Sigmoid colon (tissue), 6 donors: ENCODE measurements at regions not wholly inside any gene's neighbourhood (a gene's known extent, or its start where the extent isn't known, plus 50 kb on each side); places are given as distances from the start of the nearest gene placed in this dataset.

ENCODE experiments used
- DNase-seq: peaks from one replicate; pipeline ENCODE4 v3.0.0-alpha.2; 2019
- H3K27ac ChIP-seq, 4 donors: fragments of 200-600 bp; sonication (generic); one replicate each; pipeline ENCODE4 v1.5.1; 2016 to 2019; ENCODE audit warnings: mild to moderate bottlenecking in 1 of 4
- H3K27me3 ChIP-seq, 3 donors: fragments of 200-600 bp; sonication (generic); one replicate each; pipeline ENCODE4 v1.5.1; 2019; ENCODE audit warnings: mild to moderate bottlenecking in 1 of 3
- H3K36me3 ChIP-seq, 4 donors: fragments of 200-600 bp; sonication (generic); one replicate each; pipeline ENCODE4 v1.5.1; 2016 to 2019
- H3K4me1 ChIP-seq, 4 donors: fragments of 200-600 bp; sonication (generic); one replicate each; pipeline ENCODE4 v1.5.1; 2017 to 2019
- H3K4me3 ChIP-seq, 4 donors: fragments of 200-600 bp; sonication (generic); one replicate each; pipeline ENCODE4 v1.5.1; 2017 to 2019; ENCODE audit warnings: mild to moderate bottlenecking in 2 of 4, moderate library complexity in 1 of 4
- H3K9me3 ChIP-seq, 4 donors: fragments of 200-600 bp in 3 of 4; sonication (generic) in 3 of 4; one replicate each; pipeline versions ENCODE4 v1.5.1 to v1.6.1; 2013 to 2019
- EP300 ChIP-seq, 4 donors: sonication (generic); formaldehyde crosslinking; IDR thresholded peaks; one replicate each; pipeline ENCODE4 v1.6.1; 2017; ENCODE audit warnings: antibody characterized with exemption in 4 of 4
- POLR2A ChIP-seq, 2 donors: fragments of 450-650 bp; IDR thresholded peaks; one replicate each; pipeline ENCODE4 v1.6.1; 2016; ENCODE audit warnings: antibody characterized with exemption in 2 of 2, mild to moderate bottlenecking in 2 of 2, moderate library complexity in 2 of 2
- POLR2AphosphoS5 ChIP-seq, 4 donors: sonication (generic); formaldehyde crosslinking; IDR thresholded peaks; one replicate each; pipeline ENCODE4 v1.6.1; 2017; ENCODE audit warnings: antibody characterized with exemption in 4 of 4
- WGBS, 2 donors: extraction: QIAGEN DNeasy Blood & Tissue Kit; methylation state at CpG; one replicate each; pipeline ENCODE4 v1.1.7; 2013; 5-methylcytosine and 5-hydroxymethylcytosine counted together
- intact Hi-C: fragments of 100-400 bp; cut with DNase I; formaldehyde crosslinking; loops from one replicate; pipeline ENCODE4 v1.15.1; 2023
- TF ChIP-seq, protein P1 (sequence below), 4 experiments: fragments of 450-650 bp in 3 of 4; fragments of 200-600 bp in 1 of 4; IDR thresholded peaks; one replicate each; pipeline ENCODE4 v1.5.1; 2016 to 2019; ENCODE audit warnings: antibody characterized with exemption in 4 of 4, mild to moderate bottlenecking in 3 of 4, moderate library complexity in 2 of 4
- donor health status: healthy with polysubstance abuse.
- donor health status: healthy.

DNA sequence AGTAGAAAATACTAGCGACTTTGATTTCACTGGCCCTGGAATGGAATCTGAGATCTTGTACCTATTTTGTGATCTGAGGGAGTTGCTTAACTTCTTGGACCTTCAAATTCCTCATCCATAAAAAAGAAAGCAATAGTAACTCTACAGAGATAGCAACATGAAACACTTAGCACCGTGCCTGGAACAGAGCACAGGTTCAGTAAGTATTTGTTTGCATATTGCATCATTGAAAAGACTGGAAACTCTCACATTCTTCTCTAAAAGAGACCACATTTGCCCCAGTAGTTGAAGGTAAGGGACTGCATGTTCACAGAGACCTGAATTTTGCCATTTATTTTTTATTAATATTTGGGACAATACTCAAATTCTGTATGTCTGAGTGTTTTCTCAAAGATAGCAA, 358.1 kb downstream of the COG6 start:
- no peak for DNase-seq
- H3K4me3 ChIP-seq = no peak overlapping the region
- no peaks in the 10 kb centered on the region for H3K27me3 ChIP-seq
- TF ChIP-seq, protein P1, sequence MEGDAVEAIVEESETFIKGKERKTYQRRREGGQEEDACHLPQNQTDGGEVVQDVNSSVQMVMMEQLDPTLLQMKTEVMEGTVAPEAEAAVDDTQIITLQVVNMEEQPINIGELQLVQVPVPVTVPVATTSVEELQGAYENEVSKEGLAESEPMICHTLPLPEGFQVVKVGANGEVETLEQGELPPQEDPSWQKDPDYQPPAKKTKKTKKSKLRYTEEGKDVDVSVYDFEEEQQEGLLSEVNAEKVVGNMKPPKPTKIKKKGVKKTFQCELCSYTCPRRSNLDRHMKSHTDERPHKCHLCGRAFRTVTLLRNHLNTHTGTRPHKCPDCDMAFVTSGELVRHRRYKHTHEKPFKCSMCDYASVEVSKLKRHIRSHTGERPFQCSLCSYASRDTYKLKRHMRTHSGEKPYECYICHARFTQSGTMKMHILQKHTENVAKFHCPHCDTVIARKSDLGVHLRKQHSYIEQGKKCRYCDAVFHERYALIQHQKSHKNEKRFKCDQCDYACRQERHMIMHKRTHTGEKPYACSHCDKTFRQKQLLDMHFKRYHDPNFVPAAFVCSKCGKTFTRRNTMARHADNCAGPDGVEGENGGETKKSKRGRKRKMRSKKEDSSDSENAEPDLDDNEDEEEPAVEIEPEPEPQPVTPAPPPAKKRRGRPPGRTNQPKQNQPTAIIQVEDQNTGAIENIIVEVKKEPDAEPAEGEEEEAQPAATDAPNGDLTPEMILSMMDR (IDR thresholded peaks at IDR 0.05) = no peak
- TF ChIP-seq POLR2AphosphoS5 (IDR thresholded peaks at IDR 0.05) (no peak), EP300 (IDR thresholded peaks at IDR 0.05) (no peak), POLR2A (IDR thresholded peaks at IDR 0.05) (no peak)
- intact Hi-C loops = no loop called here
- 57 to 75% methylated on average over 2 of the region's 2 CpGs for WGBS, 2 donors
- no peak overlapping the region for H3K27ac ChIP-seq
- peaks cover 0 to 18% (median 0%) of the 10 kb centered on the region in 4 donors for H3K4me1 ChIP-seq
- no peaks in the 10 kb centered on the region for H3K36me3 ChIP-seq
- H3K9me3 ChIP-seq = no peaks in the 10 kb centered on the region

DNA sequence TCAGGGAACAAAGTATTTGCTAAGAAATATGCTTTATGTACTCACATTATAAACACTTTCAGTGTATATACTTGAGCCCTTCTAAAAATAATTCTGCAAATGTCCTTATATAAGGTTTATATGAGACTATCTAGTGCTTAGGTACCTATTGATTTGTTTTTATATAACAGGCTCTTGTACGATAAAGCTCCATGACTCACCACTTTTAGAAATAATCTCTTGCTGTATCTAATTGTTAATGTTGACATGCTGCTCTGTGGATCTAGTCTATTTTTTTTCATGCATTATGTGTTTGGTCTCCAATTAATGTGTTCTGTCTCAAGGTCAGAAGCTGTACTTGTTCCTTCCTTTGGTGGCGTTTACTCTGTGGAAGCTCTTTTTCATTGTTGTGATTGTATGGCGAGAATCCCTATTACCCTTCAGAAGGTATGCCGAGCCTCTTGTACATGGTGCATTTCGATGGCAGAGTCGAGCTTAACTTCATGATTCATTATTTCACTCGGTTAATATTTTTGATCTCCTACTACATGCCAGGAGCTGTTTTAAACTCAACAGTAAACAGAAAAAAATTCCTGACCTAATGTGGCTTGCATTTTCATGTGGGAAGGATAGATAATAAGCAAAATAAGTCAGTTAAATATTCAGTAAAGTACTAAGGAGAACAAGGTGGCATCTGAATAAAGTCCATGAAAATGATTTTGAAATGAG, 361.6 kb downstream of the COG6 start:
- Histone ChIP-seq H3K27ac (no peak overlapping the region), H3K4me3 (no peak overlapping the region), H3K9me3 (no peaks in the 10 kb centered on the region), H3K27me3 (no peaks in the 10 kb centered on the region), H3K36me3 (no peaks in the 10 kb centered on the region), H3K4me1 (peaks cover 0 to 18% (median 0%) of the 10 kb centered on the region in 4 donors)
- WGBS, 2 donors = 75 to 77% methylated on average over 7 of the region's 7 CpGs
- TF ChIP-seq POLR2AphosphoS5 (IDR thresholded peaks at IDR 0.05) (no peak), EP300 (IDR thresholded peaks at IDR 0.05) (no peak), POLR2A (IDR thresholded peaks at IDR 0.05) (no peak)
- TF ChIP-seq, protein P1 (IDR thresholded peaks at IDR 0.05) = no peak
- DNase-seq = no peak
- intact Hi-C loops = no loop called here

DNA sequence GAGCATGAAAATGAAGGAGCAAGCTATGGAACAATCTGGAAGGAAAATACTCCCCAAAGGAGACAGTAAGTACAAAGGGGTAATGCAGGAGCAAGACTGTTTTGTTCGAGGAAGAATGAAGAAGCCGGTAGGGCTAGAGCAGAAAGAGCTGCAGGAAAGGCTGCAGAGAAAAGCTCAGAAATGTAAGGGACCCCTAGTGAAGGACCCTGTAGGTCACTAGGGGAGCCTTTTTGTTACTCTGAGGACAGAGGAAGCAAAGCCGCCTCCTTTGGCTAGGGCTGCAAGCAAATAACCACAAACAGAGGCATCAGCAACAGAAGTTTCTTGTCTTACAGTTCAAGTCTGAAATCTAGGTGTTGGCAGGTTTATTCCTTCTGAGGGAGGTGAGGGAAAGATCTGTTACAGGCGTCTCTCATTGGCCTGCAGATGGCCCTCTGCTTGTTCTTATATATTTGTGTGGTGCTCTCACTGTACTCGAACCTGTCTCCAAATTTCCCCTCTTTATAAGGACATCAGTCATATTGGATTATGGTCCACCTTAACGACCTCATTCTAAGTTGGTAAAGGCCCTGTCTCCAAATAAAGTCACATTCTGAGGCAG, 362.3 kb downstream of the COG6 start:
- 57 to 78% methylated on average over 6 of the region's 6 CpGs for WGBS, 2 donors
- no peak overlapping the region for H3K27ac ChIP-seq
- peaks cover 0 to 18% (median 0%) of the 10 kb centered on the region in 4 donors for H3K4me1 ChIP-seq
- H3K4me3 ChIP-seq = no peak overlapping the region
- H3K9me3 ChIP-seq = no peaks in the 10 kb centered on the region
- intact Hi-C loops = no loop called here
- no peaks in the 10 kb centered on the region for H3K27me3 ChIP-seq
- DNase-seq = no peak
- TF ChIP-seq, protein P1 (IDR thresholded peaks at IDR 0.05) = no peak
- TF ChIP-seq EP300 (IDR thresholded peaks at IDR 0.05) = no peak
- no peak for TF ChIP-seq POLR2AphosphoS5 (IDR thresholded peaks at IDR 0.05)
- TF ChIP-seq POLR2A (IDR thresholded peaks at IDR 0.05) = no peak
- no peaks in the 10 kb centered on the region for H3K36me3 ChIP-seq

DNA sequence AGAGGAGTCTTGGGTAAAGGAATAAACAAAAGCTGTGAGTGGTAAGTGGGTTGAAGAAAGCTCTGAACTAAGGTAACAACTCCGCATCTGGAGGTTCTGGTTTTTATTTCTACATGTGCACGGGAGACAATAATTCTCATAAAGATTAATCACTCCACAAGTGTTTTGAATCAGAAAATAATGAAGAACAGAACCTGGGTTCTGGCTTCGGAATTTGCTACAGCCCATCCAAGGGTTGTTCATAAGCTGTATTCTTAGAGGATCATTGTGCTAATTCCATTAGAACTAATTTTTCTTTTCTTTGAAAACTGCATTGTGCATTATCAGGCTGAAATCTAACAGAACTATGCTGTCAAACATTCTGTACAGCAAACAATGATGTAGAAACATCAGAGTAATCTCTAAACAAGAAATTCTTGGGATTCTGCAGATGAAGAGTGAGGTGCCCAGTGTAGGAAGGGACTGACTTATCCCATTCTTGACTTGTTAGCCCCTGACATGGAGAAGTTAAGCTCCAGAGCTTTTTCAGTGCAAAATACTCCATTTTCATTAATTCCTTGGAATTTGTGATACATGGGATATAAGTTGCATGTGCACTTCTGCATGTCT, 368.2 kb downstream of the COG6 start:
- Histone ChIP-seq H3K27me3 (no peaks in the 10 kb centered on the region), H3K9me3 (peaks cover 0 to 3% (median 0%) of the 10 kb centered on the region in 4 donors), H3K27ac (no peak overlapping the region), H3K4me3 (no peak overlapping the region), H3K4me1 (peaks cover 0 to 12% (median 10%) of the 10 kb centered on the region in 4 donors), H3K36me3 (no peaks in the 10 kb centered on the region)
- intact Hi-C loops = no loop called here
- 83 to 86% methylated on average over 3 of the region's 3 CpGs for WGBS, 2 donors
- TF ChIP-seq, protein P1 (IDR thresholded peaks at IDR 0.05) = no peak
- TF ChIP-seq POLR2A (IDR thresholded peaks at IDR 0.05) = no peak
- no peak for DNase-seq
